Parathyroid adenoma (tissue), 2 donors: ENCODE measurements at regions not wholly inside any gene's neighbourhood (a gene's known extent, or its start where the extent isn't known, plus 50 kb on each side); places are given as distances from the start of the nearest gene placed in this dataset.

Experiments used
- H2AFZ ChIP-seq: fragments of 300-600 bp; sonication (generic); one replicate; pipeline ENCODE4 v1.7.0; 2017; ENCODE audit warnings: antibody characterized with exemption, mild to moderate bottlenecking
- H3K27ac ChIP-seq: fragments of 300-600 bp; sonication (generic); one replicate; pipeline ENCODE4 v1.7.0; 2017
- H3K27me3 ChIP-seq: fragments of 300-600 bp; sonication (generic); one replicate; pipeline ENCODE4 v1.7.0; 2017; ENCODE audit warnings: low read length; ENCODE audit not compliant: control insufficient read depth, insufficient read depth
- H3K36me3 ChIP-seq: fragments of 300-600 bp; sonication (generic); one replicate; pipeline ENCODE4 v1.7.0; 2017; ENCODE audit warnings: low read length; ENCODE audit not compliant: control insufficient read depth, insufficient read depth
- H3K4me1 ChIP-seq: fragments of 300-600 bp; sonication (generic); one replicate; pipeline ENCODE4 v1.7.0; 2017; ENCODE audit warnings: control low read depth
- H3K4me2 ChIP-seq: fragments of 300-600 bp; sonication (generic); one replicate; pipeline ENCODE4 v1.7.0; 2017; ENCODE audit warnings: low read length
- H3K4me3 ChIP-seq: fragments of 300-600 bp; sonication (generic); one replicate; pipeline ENCODE4 v1.7.0; 2017; ENCODE audit warnings: low read depth, low read length
- H3K79me2 ChIP-seq: fragments of 300-600 bp; sonication (generic); one replicate; pipeline ENCODE4 v1.7.0; 2017; ENCODE audit warnings: control low read depth
- H3K9ac ChIP-seq: fragments of 300-600 bp; sonication (generic); one replicate; pipeline ENCODE4 v1.7.0; 2017; ENCODE audit warnings: mild to moderate bottlenecking
- H3K9me3 ChIP-seq: fragments of 300-600 bp; sonication (generic); one replicate; pipeline ENCODE4 v1.7.0; 2017; ENCODE audit warnings: low read length; ENCODE audit not compliant: control insufficient read depth
- CTCF ChIP-seq: fragments of 300-600 bp; sonication (generic); IDR thresholded peaks from one replicate; pipeline ENCODE4 v1.7.0; 2017; ENCODE audit warnings: antibody characterized with exemption, mild to moderate bottlenecking
- donor health status: primary hyperparathyroidism.

GRCh38 chr4:98781641-98782357 lies 123.4 kb upstream of the TSPAN5 start:
- Histone ChIP-seq H3K9me3 (no peaks in the 10 kb centered on the region), H3K79me2 (no peaks in the 10 kb centered on the region), H2AFZ (no peak overlapping the region), H3K4me2 (no peak overlapping the region), H3K36me3 (no peaks in the 10 kb centered on the region), H3K4me1 (peaks cover 9% of the 10 kb centered on the region), H3K27ac (no peak overlapping the region), H3K9ac (no peak overlapping the region), H3K4me3 (no peak overlapping the region), H3K27me3 (no peaks in the 10 kb centered on the region)
- no peak for TF ChIP-seq CTCF

- Histone ChIP-seq H3K4me2 (no peak overlapping the region), H3K36me3 (no peaks in the 10 kb centered on the region), H3K4me3 (no peak overlapping the region), H3K27ac (peak overlapping the region; percentile 77), H3K9me3 (no peaks in the 10 kb centered on the region), H3K4me1 (peaks cover 9% of the 10 kb centered on the region), H3K79me2 (no peaks in the 10 kb centered on the region), H3K9ac (no peak overlapping the region), H2AFZ (no peak overlapping the region), H3K27me3 (no peaks in the 10 kb centered on the region)
- TF ChIP-seq CTCF = no peak
These were observed 122.5 kb upstream of the TSPAN5 start for GRCh38 chr4:98780926-98781325.

- H3K9ac ChIP-seq = no peak overlapping the region
- no peaks in the 10 kb centered on the region for H3K36me3 ChIP-seq
- TF ChIP-seq CTCF = no peak
- H3K27me3 ChIP-seq = no peaks in the 10 kb centered on the region
- H3K9me3 ChIP-seq = no peaks in the 10 kb centered on the region
- peak overlapping the region; percentile 46 for H3K4me2 ChIP-seq
- no peaks in the 10 kb centered on the region for H3K79me2 ChIP-seq
- H2AFZ ChIP-seq = peak overlapping the region; percentile 45
- H3K4me3 ChIP-seq = no peak overlapping the region
- peak overlapping the region; percentile 77 for H3K27ac ChIP-seq
- H3K4me1 ChIP-seq = peaks cover 9% of the 10 kb centered on the region
These were observed 120.7 kb upstream of the TSPAN5 start for GRCh38 chr4:98779088-98779487.

- no peaks in the 10 kb centered on the region for H3K79me2 ChIP-seq
- H3K4me1 ChIP-seq = peaks cover 9% of the 10 kb centered on the region
- H3K4me2 ChIP-seq = no peak overlapping the region
- H3K9me3 ChIP-seq = no peaks in the 10 kb centered on the region
- no peaks in the 10 kb centered on the region for H3K27me3 ChIP-seq
- no peaks in the 10 kb centered on the region for H3K36me3 ChIP-seq
- no peak overlapping the region for H3K4me3 ChIP-seq
- no peak overlapping the region for H3K27ac ChIP-seq
- no peak overlapping the region for H3K9ac ChIP-seq
- no peak overlapping the region for H2AFZ ChIP-seq
- no peak for TF ChIP-seq CTCF
These were observed 119.8 kb upstream of the TSPAN5 start for GRCh38 chr4:98778206-98778605.

- TF ChIP-seq CTCF = no peak
- Histone ChIP-seq H3K4me1 (peaks cover 6% of the 10 kb centered on the region), H3K4me2 (no peak overlapping the region), H3K27ac (no peak overlapping the region), H3K79me2 (no peaks in the 10 kb centered on the region), H3K9me3 (no peaks in the 10 kb centered on the region), H3K36me3 (no peaks in the 10 kb centered on the region), H3K27me3 (no peaks in the 10 kb centered on the region), H2AFZ (no peak overlapping the region), H3K9ac (no peak overlapping the region), H3K4me3 (no peak overlapping the region)
These were observed 117.3 kb upstream of the TSPAN5 start for GRCh38 chr4:98775672-98776071.
